K562 (cell line): ENCODE measurements at regions not wholly inside any gene's neighbourhood (a gene's known extent, or its start where the extent isn't known, plus 50 kb on each side); places are given as distances from the start of the nearest gene placed in this dataset.

Source experiments
- ARID3A ChIP-seq: IDR thresholded peaks from 2 replicates; pipeline ENCODE4 v1.6.1; 2012; ENCODE audit warnings: low read depth, low read length, improper control_type of control experiment, borderline replicate concordance
- BMI1 ChIP-seq: fragments of 150-350 bp; IDR thresholded peaks from 2 replicates; pipeline ENCODE4 v1.6.1; 2014; ENCODE audit warnings: low read length
- CEBPB ChIP-seq: fragments of 450-650 bp; IDR thresholded peaks from 2 replicates; pipeline ENCODE4 v1.6.1; 2016; ENCODE audit warnings: missing genetic modification characterization, missing compliant biosample characterization
- CREB3 ChIP-seq: fragments of 450-650 bp; conservative IDR thresholded peaks from 2 replicates; pipeline ENCODE4 v1.6.1; 2016; ENCODE audit warnings: missing genetic modification characterization, low read depth, mild to moderate bottlenecking, missing compliant biosample characterization, moderate library complexity
- CTBP1 ChIP-seq: fragments of 450-650 bp; IDR thresholded peaks from 2 replicates; pipeline ENCODE4 v1.6.1; 2016; ENCODE audit warnings: borderline replicate concordance
- DPF2 ChIP-seq: fragments of 450-650 bp; IDR thresholded peaks from 2 replicates; pipeline ENCODE4 v1.6.1; 2016
- IRF2 ChIP-seq: sonication (generic); formaldehyde crosslinking; IDR thresholded peaks from 2 replicates; pipeline ENCODE4 v1.8.1; 2022; ENCODE audit warnings: mild to moderate bottlenecking, missing genetic modification reagents
- LEF1 ChIP-seq: fragments of 450-650 bp; IDR thresholded peaks from 2 replicates; pipeline ENCODE4 v1.6.1; 2016; ENCODE audit warnings: mild to moderate bottlenecking
- MAFG ChIP-seq: fragments of 450-650 bp; conservative IDR thresholded peaks from 2 replicates; pipeline ENCODE4 v1.6.1; 2016; ENCODE audit warnings: missing genetic modification characterization, missing compliant biosample characterization
- MECOM ChIP-seq: fragments of 250-450 bp; sonication (Bioruptor Pico); IDR thresholded peaks from 2 replicates; pipeline ENCODE4 v1.8.0; 2022; ENCODE audit warnings: inconsistent platforms
- NCOA1 ChIP-seq: fragments of 450-650 bp; IDR thresholded peaks from 2 replicates; pipeline ENCODE4 v1.6.1; 2016; ENCODE audit warnings: low read depth
- PRPF4 ChIP-seq: fragments of 200-400 bp; formaldehyde crosslinking; IDR thresholded peaks from one replicate; pipeline ENCODE4 v1.6.1; 2017; ENCODE audit warnings: low read length, low read depth, mild to moderate bottlenecking; ENCODE audit not compliant: insufficient read depth, poor library complexity, severe bottlenecking
- SP1 ChIP-seq: sonication (generic); formaldehyde crosslinking; IDR thresholded peaks from 2 replicates; pipeline ENCODE4 v1.8.1; 2022; ENCODE audit warnings: mild to moderate bottlenecking, missing genetic modification reagents
- SRSF7 ChIP-seq: fragments of 200-400 bp; formaldehyde crosslinking; optimal IDR thresholded peaks from 2 replicates; pipeline ENCODE3; 2017; ENCODE audit warnings: mild to moderate bottlenecking, low read depth, low read length
- TFE3 ChIP-seq: fragments of 450-650 bp; formaldehyde crosslinking; IDR thresholded peaks from 2 replicates; pipeline ENCODE4 v1.4.0; 2020; ENCODE audit warnings: mild to moderate bottlenecking, mixed read lengths
- XRCC3 ChIP-seq: fragments of 450-650 bp; IDR thresholded peaks from 2 replicates; pipeline ENCODE4 v1.6.1; 2017; ENCODE audit warnings: mild to moderate bottlenecking, moderate library complexity
- ZNF146 ChIP-seq: IDR thresholded peaks from one replicate; pipeline ENCODE4 v1.6.1; 2018; ENCODE audit warnings: missing compliant biosample characterization; ENCODE audit not compliant: unreplicated experiment
- ZNF77 ChIP-seq: fragments of 250-450 bp; sonication (Bioruptor Pico); IDR thresholded peaks from 2 replicates; pipeline ENCODE4 v1.5.0; 2020
- TF ChIP-seq, protein P1 (sequence below): fragments of 450-650 bp; IDR thresholded peaks from 2 replicates; pipeline ENCODE4 v1.6.1; 2016; ENCODE audit warnings: borderline replicate concordance
- TF ChIP-seq, protein P2 (sequence below): fragments of 450-650 bp; IDR thresholded peaks from 2 replicates; pipeline ENCODE4 v1.7.1; 2018; ENCODE audit warnings: mild to moderate bottlenecking, low read depth; ENCODE audit not compliant: partially characterized antibody

- TF ChIP-seq CEBPB (tag) (peak; percentile 90), DPF2 (peak; percentile 95), ARID3A (no peak), IRF2 (CRISPR knock-in tag) (no peak), CREB3 (peak; percentile 73; the same call in 1 of the 2 replicates), SRSF7 (no peak), ZNF77 (CRISPR knock-in tag) (no peak), ZNF146 (CRISPR knock-in tag) (no peak), MECOM (CRISPR knock-in tag) (peak; percentile 31; the same call in 1 of the 2 replicates), PRPF4 (no peak), MAFG (tag) (0 out of 2 replicates have a peak, but pooled peaks have one; percentile 15), BMI1 (no peak), SP1 (CRISPR knock-in tag) (no peak), XRCC3 (0 out of 2 replicates have a peak, but pooled peaks have one; percentile 44), LEF1 (peak; percentile 55; the same call in 1 of the 2 replicates), CTBP1 (peak; percentile 56; the same call in 1 of the 2 replicates), NCOA1 (peak; percentile 64; the same call in 1 of the 2 replicates), TFE3 (CRISPR knock-in tag) (no peak)
- TF ChIP-seq, protein P1, sequence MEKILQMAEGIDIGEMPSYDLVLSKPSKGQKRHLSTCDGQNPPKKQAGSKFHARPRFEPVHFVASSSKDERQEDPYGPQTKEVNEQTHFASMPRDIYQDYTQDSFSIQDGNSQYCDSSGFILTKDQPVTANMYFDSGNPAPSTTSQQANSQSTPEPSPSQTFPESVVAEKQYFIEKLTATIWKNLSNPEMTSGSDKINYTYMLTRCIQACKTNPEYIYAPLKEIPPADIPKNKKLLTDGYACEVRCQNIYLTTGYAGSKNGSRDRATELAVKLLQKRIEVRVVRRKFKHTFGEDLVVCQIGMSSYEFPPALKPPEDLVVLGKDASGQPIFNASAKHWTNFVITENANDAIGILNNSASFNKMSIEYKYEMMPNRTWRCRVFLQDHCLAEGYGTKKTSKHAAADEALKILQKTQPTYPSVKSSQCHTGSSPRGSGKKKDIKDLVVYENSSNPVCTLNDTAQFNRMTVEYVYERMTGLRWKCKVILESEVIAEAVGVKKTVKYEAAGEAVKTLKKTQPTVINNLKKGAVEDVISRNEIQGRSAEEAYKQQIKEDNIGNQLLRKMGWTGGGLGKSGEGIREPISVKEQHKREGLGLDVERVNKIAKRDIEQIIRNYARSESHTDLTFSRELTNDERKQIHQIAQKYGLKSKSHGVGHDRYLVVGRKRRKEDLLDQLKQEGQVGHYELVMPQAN, result no peak
- TF ChIP-seq, protein P2, sequence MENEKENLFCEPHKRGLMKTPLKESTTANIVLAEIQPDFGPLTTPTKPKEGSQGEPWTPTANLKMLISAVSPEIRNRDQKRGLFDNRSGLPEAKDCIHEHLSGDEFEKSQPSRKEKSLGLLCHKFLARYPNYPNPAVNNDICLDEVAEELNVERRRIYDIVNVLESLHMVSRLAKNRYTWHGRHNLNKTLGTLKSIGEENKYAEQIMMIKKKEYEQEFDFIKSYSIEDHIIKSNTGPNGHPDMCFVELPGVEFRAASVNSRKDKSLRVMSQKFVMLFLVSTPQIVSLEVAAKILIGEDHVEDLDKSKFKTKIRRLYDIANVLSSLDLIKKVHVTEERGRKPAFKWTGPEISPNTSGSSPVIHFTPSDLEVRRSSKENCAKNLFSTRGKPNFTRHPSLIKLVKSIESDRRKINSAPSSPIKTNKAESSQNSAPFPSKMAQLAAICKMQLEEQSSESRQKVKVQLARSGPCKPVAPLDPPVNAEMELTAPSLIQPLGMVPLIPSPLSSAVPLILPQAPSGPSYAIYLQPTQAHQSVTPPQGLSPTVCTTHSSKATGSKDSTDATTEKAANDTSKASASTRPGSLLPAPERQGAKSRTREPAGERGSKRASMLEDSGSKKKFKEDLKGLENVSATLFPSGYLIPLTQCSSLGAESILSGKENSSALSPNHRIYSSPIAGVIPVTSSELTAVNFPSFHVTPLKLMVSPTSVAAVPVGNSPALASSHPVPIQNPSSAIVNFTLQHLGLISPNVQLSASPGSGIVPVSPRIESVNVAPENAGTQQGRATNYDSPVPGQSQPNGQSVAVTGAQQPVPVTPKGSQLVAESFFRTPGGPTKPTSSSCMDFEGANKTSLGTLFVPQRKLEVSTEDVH, result no peak
Measured at GRCh38 chr16:25553711-25554436, 137.9 kb upstream of the HS3ST4 start (continued).
